Body of pancreas (tissue), 4 donors: ENCODE measurements at regions not wholly inside any gene's neighbourhood (a gene's known extent, or its start where the extent isn't known, plus 50 kb on each side); places are given as distances from the start of the nearest gene placed in this dataset.

Experiments
- ATAC-seq: fragments of 150-250 bp; one replicate; pipeline ENCODE4 v1.9.1; 2016
- DNase-seq, 4 donors: peaks; one replicate each; pipeline ENCODE4 v3.0.0-alpha.2; 2019
- H3K27ac ChIP-seq, 4 donors: fragments of 200-600 bp; sonication (generic); 1 replicate in 3 of 4; 2 replicates in 1 of 4; pipeline versions ENCODE4 v1.5.1 to v1.6.1; 2016 to 2019; ENCODE audit warnings: mild to moderate bottlenecking in 1 of 4, mixed read lengths in 1 of 4, moderate library complexity in 1 of 4
- H3K27me3 ChIP-seq, 2 donors: fragments of 200-600 bp; sonication (generic); one replicate each; pipeline ENCODE4 v1.6.0; 2016; ENCODE audit warnings: mild to moderate bottlenecking in 1 of 2
- H3K36me3 ChIP-seq, 2 donors: fragments of 200-600 bp; sonication (generic); replicated peaks in 1 of 2; 2 replicates each; pipeline ENCODE4 v1.5.1; 2016; ENCODE audit warnings: low read depth in 2 of 2; ENCODE audit not compliant: insufficient read depth in 1 of 2
- H3K4me1 ChIP-seq: fragments of 200-600 bp; sonication (generic); one replicate; pipeline ENCODE4 v1.6.0; 2016
- H3K4me3 ChIP-seq, 2 donors: fragments of 200-600 bp; sonication (generic); 1 replicate in 1 of 2; 2 replicates in 1 of 2; pipeline ENCODE4 v1.5.1; 2016 to 2019
- H3K9me3 ChIP-seq, 3 donors: fragments of 200-600 bp; sonication (generic); 1 replicate in 2 of 3; 2 replicates in 1 of 3; pipeline ENCODE4 v1.5.1; 2016
- POLR2A ChIP-seq, 3 donors: fragments of 450-650 bp; IDR thresholded peaks; one replicate each; pipeline ENCODE4 v1.6.1; 2016; ENCODE audit warnings: antibody characterized with exemption in 3 of 3, mild to moderate bottlenecking in 2 of 3
- WGBS, 2 donors: methylation state at CpG; one replicate each; pipeline ENCODE4 v1.1.5; 2017; 5-methylcytosine and 5-hydroxymethylcytosine counted together
- intact Hi-C: fragments of 100-400 bp; cut with DNase I; formaldehyde crosslinking; loops from one replicate; pipeline ENCODE4 v1.15.1; 2023
- TF ChIP-seq, protein P1 (sequence below), 7 experiments: fragments of 450-650 bp in 4 of 7; fragments of 200-600 bp in 3 of 7; sonication (generic) in 3 of 7; IDR thresholded peaks; one replicate each; pipeline ENCODE4 v1.5.1; 2016 to 2019; ENCODE audit warnings: antibody characterized with exemption in 7 of 7

DNA sequence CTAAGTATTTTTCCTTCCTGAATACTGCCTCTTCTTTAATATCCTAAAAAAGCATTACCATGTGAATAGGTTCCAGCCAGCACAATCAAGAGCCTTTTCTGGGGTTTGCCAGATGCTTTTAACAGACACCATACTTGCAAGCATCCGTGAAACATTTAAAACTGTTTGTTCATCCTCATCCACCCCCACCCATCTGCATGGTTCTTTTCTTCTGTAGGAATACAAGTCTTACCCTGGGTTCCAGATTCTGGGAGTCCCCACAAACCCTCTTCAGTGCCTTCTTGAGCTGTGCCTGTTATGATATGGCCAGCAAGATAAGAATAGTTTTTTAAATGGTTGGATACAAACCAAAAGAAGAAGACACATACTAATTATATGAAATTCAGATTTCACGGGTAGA, 354.9 kb upstream of the PLXNA2 start:
- no peak for ATAC-seq
- 58 to 69% methylated on average over 2 of the region's 2 CpGs for WGBS, 2 donors
- no peak for TF ChIP-seq POLR2A (IDR thresholded peaks at IDR 0.05)
- TF ChIP-seq, protein P1, sequence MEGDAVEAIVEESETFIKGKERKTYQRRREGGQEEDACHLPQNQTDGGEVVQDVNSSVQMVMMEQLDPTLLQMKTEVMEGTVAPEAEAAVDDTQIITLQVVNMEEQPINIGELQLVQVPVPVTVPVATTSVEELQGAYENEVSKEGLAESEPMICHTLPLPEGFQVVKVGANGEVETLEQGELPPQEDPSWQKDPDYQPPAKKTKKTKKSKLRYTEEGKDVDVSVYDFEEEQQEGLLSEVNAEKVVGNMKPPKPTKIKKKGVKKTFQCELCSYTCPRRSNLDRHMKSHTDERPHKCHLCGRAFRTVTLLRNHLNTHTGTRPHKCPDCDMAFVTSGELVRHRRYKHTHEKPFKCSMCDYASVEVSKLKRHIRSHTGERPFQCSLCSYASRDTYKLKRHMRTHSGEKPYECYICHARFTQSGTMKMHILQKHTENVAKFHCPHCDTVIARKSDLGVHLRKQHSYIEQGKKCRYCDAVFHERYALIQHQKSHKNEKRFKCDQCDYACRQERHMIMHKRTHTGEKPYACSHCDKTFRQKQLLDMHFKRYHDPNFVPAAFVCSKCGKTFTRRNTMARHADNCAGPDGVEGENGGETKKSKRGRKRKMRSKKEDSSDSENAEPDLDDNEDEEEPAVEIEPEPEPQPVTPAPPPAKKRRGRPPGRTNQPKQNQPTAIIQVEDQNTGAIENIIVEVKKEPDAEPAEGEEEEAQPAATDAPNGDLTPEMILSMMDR (IDR thresholded peaks at IDR 0.05) = no peak

DNA sequence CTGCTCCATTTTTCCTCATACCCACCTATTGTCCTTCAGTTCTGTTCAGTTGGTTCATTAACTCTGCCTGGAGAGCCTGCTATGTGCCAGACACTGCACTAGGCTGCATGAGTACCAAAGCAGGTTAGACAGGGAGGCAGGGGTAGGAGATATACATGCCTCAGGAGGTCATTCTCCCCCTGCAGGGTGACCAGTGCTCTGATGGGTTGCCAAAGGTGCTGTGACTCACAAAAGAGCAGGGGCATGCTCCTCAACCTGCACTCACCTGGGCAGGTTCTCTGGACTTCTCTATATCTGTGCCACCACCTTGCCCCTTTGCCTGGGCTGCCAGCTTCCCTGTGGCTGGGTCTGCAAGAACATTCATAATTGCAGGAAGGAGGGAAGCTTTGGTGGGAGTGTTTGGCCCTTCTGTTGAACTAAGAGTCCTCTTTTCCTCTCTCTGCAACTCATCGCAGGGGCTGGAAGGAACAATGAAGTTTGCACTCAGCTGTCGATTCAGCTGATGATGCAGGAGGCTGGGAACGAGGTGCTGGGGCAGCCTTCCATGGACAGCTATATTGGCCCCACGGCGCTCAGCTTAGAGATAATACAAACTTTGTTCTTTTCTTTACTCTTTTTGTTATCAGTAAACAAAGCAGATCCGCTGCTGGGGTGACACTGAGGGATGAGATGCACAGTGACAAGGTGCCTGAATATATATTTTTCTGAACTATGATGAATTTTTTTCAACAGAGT, 356.4 kb upstream of the PLXNA2 start:
- intact Hi-C loops = no loop called here
- Histone ChIP-seq H3K27me3 (no peaks in the 10 kb centered on the region), H3K36me3 (no peaks in the 10 kb centered on the region), H3K9me3 (no peaks in the 10 kb centered on the region), H3K4me1 (no peaks in the 10 kb centered on the region), H3K4me3 (no peak overlapping the region), H3K27ac (no peak overlapping the region)
- ATAC-seq = no peak
- 16 to 20% methylated on average over 6 of the region's 6 CpGs for WGBS, 2 donors
- no peak for TF ChIP-seq POLR2A (IDR thresholded peaks at IDR 0.05)
- TF ChIP-seq, protein P1 (IDR thresholded peaks at IDR 0.05) = no peak
- no peak for DNase-seq

More for the DNA sequence above, 354.9 kb upstream of the PLXNA2 start:
- H3K4me3 ChIP-seq = no peak overlapping the region
- no peaks in the 10 kb centered on the region for H3K9me3 ChIP-seq
- no peaks in the 10 kb centered on the region for H3K4me1 ChIP-seq
- intact Hi-C loops = no loop called here
- no peaks in the 10 kb centered on the region for H3K36me3 ChIP-seq
- no peaks in the 10 kb centered on the region for H3K27me3 ChIP-seq
- no peak for DNase-seq
- H3K27ac ChIP-seq = no peak overlapping the region

DNA sequence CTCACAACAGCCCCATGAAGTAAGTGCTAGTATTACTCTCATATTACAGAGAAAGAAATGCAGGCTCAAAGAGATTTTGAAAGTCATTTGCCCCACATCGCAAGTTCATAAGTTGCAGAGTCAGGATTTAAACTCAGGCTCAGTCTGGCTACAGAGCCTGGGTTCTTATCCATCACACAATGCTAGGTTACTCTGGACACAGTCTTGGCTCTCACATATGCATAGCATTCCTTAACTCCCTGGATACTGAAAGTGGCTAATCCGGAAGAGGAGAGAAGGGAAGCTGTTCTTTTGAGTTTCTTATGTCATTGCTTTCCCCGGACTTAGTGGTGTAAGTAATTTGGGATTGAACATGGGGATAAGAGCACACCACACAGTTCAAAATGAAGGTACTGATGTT, 357.4 kb upstream of the PLXNA2 start:
- no peaks in the 10 kb centered on the region for H3K36me3 ChIP-seq
- no peak overlapping the region for H3K4me3 ChIP-seq
- no peaks in the 10 kb centered on the region for H3K27me3 ChIP-seq
- H3K4me1 ChIP-seq = no peaks in the 10 kb centered on the region
- H3K27ac ChIP-seq = no peak overlapping the region
- no peak for DNase-seq
- intact Hi-C loops = no loop called here
- ATAC-seq = no peak
- 37 to 42% methylated on average over 3 of the region's 3 CpGs for WGBS, 2 donors
- TF ChIP-seq, protein P1 (IDR thresholded peaks at IDR 0.05) = no peak
- no peaks in the 10 kb centered on the region for H3K9me3 ChIP-seq

DNA sequence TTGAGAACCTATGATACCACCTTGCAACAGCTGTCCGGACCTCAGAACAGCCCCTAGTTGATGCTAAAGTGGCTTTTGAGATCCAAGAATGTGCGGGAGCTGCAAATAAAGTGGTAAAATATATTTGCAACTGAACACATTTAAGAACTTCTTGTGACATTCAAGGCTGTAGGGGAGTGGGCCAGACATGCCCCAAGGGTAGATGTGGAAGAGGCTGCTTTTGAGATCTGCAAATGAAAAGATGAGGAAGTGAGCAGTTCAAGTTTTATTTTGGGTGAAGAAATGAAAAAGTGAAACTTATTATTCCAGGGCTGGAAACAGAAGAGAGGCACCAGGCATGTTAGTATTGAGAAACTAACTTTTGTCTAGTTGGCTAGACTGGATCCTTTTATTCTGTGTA, 359.5 kb upstream of the PLXNA2 start:
- no peak for DNase-seq
- TF ChIP-seq, protein P1 (IDR thresholded peaks at IDR 0.05) = no peak
- no peak for TF ChIP-seq POLR2A (IDR thresholded peaks at IDR 0.05)
- Histone ChIP-seq H3K27me3 (no peaks in the 10 kb centered on the region), H3K4me1 (no peaks in the 10 kb centered on the region), H3K27ac (no peak overlapping the region), H3K4me3 (no peak overlapping the region), H3K9me3 (no peaks in the 10 kb centered on the region), H3K36me3 (no peaks in the 10 kb centered on the region)
- ATAC-seq = no peak
- intact Hi-C loops = no loop called here
- WGBS, 2 donors = 52 to 57% methylated on average over 2 of the region's 2 CpGs

DNA sequence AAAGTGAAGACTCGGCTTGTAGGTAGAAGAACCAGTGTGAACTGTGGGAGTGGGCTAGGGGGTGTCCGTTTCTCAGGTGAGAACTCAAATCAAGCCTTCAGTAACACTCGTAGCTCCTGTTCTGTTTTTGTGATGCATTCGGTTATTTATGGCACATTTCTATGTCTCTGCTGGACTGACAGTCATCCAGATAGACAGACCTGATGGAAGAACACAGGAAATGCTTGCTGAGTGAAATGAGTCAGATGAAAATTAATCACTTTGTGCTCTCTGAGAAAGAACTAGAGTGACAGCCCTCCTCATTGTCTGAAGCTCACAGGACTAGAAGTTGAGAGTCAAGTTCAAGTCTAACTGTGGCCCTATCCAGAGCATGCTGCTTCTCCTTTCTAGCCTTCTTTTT, 360.1 kb upstream of the PLXNA2 start:
- Histone ChIP-seq H3K4me3 (no peak overlapping the region), H3K27me3 (no peaks in the 10 kb centered on the region), H3K4me1 (no peaks in the 10 kb centered on the region), H3K27ac (no peak overlapping the region), H3K36me3 (no peaks in the 10 kb centered on the region), H3K9me3 (no peaks in the 10 kb centered on the region)
- intact Hi-C loops = no loop called here
- TF ChIP-seq, protein P1 (IDR thresholded peaks at IDR 0.05) = no peak
- no peak for ATAC-seq
- 41 to 42% methylated on average over 4 of the region's 4 CpGs for WGBS, 2 donors
- no peak for DNase-seq
